PC-9 (cell line): ENCODE measurements at regions not wholly inside any gene's neighbourhood (a gene's known extent, or its start where the extent isn't known, plus 50 kb on each side); places are given as distances from the start of the nearest gene placed in this dataset.

Experiments
- BruUV-seq: library from RNA; stranded (reverse); fragments of 400-500 nt; replicated peaks from 2 replicates; lab custom pipeline; 2021; lab: Mats Ljungman, UMichigan
- CTCF ChIA-PET: fragments of 300-600 bp; sonication (Branson Sonifier 250); formaldehyde crosslinking; loops from one replicate; lab custom pipeline; 2022; ENCODE audit warnings: antibody characterized with exemption; lab: Charles Lee
- POLR2A ChIA-PET: fragments of 300-600 bp; sonication (Branson Sonifier 250); formaldehyde crosslinking; loops from one replicate; lab custom pipeline; 2022; ENCODE audit warnings: antibody characterized with exemption; ENCODE audit not compliant: unreplicated experiment; lab: Charles Lee
- DNase-seq, 2 experiments: peaks; one replicate each; pipeline versions ENCODE4 v3.0.0 to v3.0.0-alpha.2; 2015 to 2022; ENCODE audit warnings: mixed read lengths in 1 of 2
- H2AFZ ChIP-seq: fragments of 200-600 bp; sonication (generic); 2 replicates; pipeline ENCODE4 v1.8.1; 2017; ENCODE audit warnings: antibody characterized with exemption
- H3F3A ChIP-seq: fragments of 200-600 bp; sonication (generic); 2 replicates; pipeline ENCODE4 v1.8.1; 2017; ENCODE audit warnings: antibody characterized with exemption, mild to moderate bottlenecking, low read depth; ENCODE audit not compliant: insufficient read depth
- H3K27ac ChIP-seq: fragments of 200-600 bp; sonication (generic); 2 replicates; pipeline ENCODE4 v1.6.1; 2016; ENCODE audit warnings: mixed run types
- H3K27me3 ChIP-seq: fragments of 200-600 bp; sonication (generic); 2 replicates; pipeline ENCODE4 v1.6.1; 2016; ENCODE audit warnings: low read depth, mixed run types; ENCODE audit not compliant: insufficient read depth
- H3K36me3 ChIP-seq: fragments of 200-600 bp; sonication (generic); 2 replicates; pipeline ENCODE4 v1.6.1; 2016; ENCODE audit warnings: low read depth, mixed run types
- H3K4me1 ChIP-seq: fragments of 200-600 bp; sonication (generic); replicated peaks from 2 replicates; pipeline ENCODE4 v1.6.1; 2016; ENCODE audit warnings: mixed run types; ENCODE audit not compliant: insufficient read depth
- H3K4me2 ChIP-seq: fragments of 200-600 bp; sonication (generic); 2 replicates; pipeline ENCODE4 v1.6.1; 2017; ENCODE audit warnings: mixed run types
- H3K4me3 ChIP-seq: fragments of 200-600 bp; sonication (generic); 2 replicates; pipeline ENCODE4 v1.6.1; 2016; ENCODE audit warnings: mixed run types
- H3K79me2 ChIP-seq: fragments of 200-600 bp; sonication (generic); 2 replicates; pipeline ENCODE4 v1.6.1; 2017; ENCODE audit warnings: low read depth, mixed run types
- H3K9me2 ChIP-seq: fragments of 200-600 bp; sonication (generic); 2 replicates; pipeline ENCODE4 v1.8.1; 2017; ENCODE audit warnings: mild to moderate bottlenecking; ENCODE audit not compliant: insufficient read depth
- H3K9me3 ChIP-seq: fragments of 200-600 bp; sonication (generic); 2 replicates; pipeline ENCODE4 v1.8.1; 2016; ENCODE audit warnings: low read depth; ENCODE audit not compliant: insufficient read depth
- H4K20me1 ChIP-seq: fragments of 200-600 bp; sonication (generic); 2 replicates; pipeline ENCODE4 v1.8.1; 2017; ENCODE audit not compliant: insufficient read depth
- EZH2 ChIP-seq: fragments of 200-600 bp; sonication (generic); IDR thresholded peaks from 2 replicates; pipeline ENCODE4 v1.8.0; 2017; ENCODE audit warnings: antibody characterized with exemption, low read depth
- intact Hi-C: fragments of 100-400 bp; cut with micrococcal nuclease; formaldehyde crosslinking; loops from one replicate; pipeline ENCODE4 v1.10.0; 2022; ENCODE audit not compliant: unreplicated experiment
- TF ChIP-seq, protein P1 (sequence below): fragments of 200-600 bp; sonication (generic); conservative IDR thresholded peaks from 2 replicates; pipeline ENCODE4 v1.6.1; 2017; ENCODE audit warnings: mixed run types, antibody characterized with exemption, mild to moderate bottlenecking, moderate library complexity

- Histone ChIP-seq H3K27me3 (no peaks in the 10 kb centered on the region), H3K9me3 (peaks cover 17% of the 10 kb centered on the region), H3K4me2 (no peak overlapping the region), H3K4me1 (no peaks in the 10 kb centered on the region), H4K20me1 (no peaks in the 10 kb centered on the region), H3K27ac (no peak overlapping the region), H2AFZ (no peak overlapping the region), H3F3A (no peaks in the 10 kb centered on the region), H3K79me2 (no peaks in the 10 kb centered on the region), H3K9me2 (no peaks in the 10 kb centered on the region), H3K36me3 (peaks cover 11% of the 10 kb centered on the region), H3K4me3 (no peak overlapping the region)
- intact Hi-C loops = no loop called here
- POLR2A ChIA-PET = no interaction called here
- TF ChIP-seq EZH2 = no peak
- TF ChIP-seq, protein P1, sequence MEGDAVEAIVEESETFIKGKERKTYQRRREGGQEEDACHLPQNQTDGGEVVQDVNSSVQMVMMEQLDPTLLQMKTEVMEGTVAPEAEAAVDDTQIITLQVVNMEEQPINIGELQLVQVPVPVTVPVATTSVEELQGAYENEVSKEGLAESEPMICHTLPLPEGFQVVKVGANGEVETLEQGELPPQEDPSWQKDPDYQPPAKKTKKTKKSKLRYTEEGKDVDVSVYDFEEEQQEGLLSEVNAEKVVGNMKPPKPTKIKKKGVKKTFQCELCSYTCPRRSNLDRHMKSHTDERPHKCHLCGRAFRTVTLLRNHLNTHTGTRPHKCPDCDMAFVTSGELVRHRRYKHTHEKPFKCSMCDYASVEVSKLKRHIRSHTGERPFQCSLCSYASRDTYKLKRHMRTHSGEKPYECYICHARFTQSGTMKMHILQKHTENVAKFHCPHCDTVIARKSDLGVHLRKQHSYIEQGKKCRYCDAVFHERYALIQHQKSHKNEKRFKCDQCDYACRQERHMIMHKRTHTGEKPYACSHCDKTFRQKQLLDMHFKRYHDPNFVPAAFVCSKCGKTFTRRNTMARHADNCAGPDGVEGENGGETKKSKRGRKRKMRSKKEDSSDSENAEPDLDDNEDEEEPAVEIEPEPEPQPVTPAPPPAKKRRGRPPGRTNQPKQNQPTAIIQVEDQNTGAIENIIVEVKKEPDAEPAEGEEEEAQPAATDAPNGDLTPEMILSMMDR = no peak
- CTCF ChIA-PET = no interaction called here
- BruUV-seq = no TSS peak
- no peak for DNase-seq
These were observed 253.3 kb upstream of the TCF4 start for GRCh38 chr18:55841314-55841713.

- no peaks in the 10 kb centered on the region for H3K27me3 ChIP-seq
- no peak overlapping the region for H3K4me2 ChIP-seq
- no peaks in the 10 kb centered on the region for H3K9me2 ChIP-seq
- H3K4me3 ChIP-seq = no peak overlapping the region
- H3K4me1 ChIP-seq = no peaks in the 10 kb centered on the region
- no peaks in the 10 kb centered on the region for H4K20me1 ChIP-seq
- no peak for DNase-seq
- H3K79me2 ChIP-seq = no peaks in the 10 kb centered on the region
- intact Hi-C loops = no loop called here
- BruUV-seq = no TSS peak
- TF ChIP-seq, protein P1 = no peak
- no peak for TF ChIP-seq EZH2
- H3F3A ChIP-seq = no peaks in the 10 kb centered on the region
- no peak overlapping the region for H2AFZ ChIP-seq
- H3K27ac ChIP-seq = no peak overlapping the region
- peaks cover 14% of the 10 kb centered on the region for H3K36me3 ChIP-seq
- ChIA-PET POLR2A (no interaction called here), CTCF (no interaction called here)
- H3K9me3 ChIP-seq = peaks cover 17% of the 10 kb centered on the region
These were observed 252.7 kb upstream of the TCF4 start for GRCh38 chr18:55840601-55841170.

DNA sequence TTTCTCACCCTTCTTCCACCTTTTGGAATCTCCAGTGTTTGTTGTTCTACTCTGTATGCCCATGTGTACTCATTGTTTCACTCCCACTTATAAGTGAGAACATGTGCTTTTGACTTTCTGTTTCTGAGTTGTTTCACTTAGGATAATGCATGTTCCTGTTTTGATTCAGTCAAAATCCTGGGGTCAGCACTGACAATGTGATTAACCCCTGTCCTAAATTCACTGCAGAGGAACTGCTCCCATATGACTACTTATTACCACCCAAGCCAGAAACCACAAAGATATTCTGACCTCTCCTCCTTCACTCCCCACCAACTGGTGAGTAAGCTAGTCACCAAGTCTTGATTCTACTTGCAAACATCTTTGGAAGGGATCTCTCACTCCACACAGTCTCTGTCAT lies 251.4 kb upstream of the TCF4 start:
- Histone ChIP-seq H3F3A (no peaks in the 10 kb centered on the region), H2AFZ (no peak overlapping the region), H3K9me2 (no peaks in the 10 kb centered on the region), H3K27me3 (no peaks in the 10 kb centered on the region), H3K27ac (no peak overlapping the region), H4K20me1 (no peaks in the 10 kb centered on the region), H3K36me3 (peaks cover 19% of the 10 kb centered on the region), H3K4me3 (no peak overlapping the region), H3K4me1 (peaks cover 2% of the 10 kb centered on the region), H3K9me3 (peaks cover 17% of the 10 kb centered on the region), H3K79me2 (no peaks in the 10 kb centered on the region), H3K4me2 (no peak overlapping the region)
- POLR2A ChIA-PET = no interaction called here
- intact Hi-C loops = no loop called here
- no peak for DNase-seq
- TF ChIP-seq, protein P1 = no peak
- TF ChIP-seq EZH2 = no peak
- BruUV-seq = no TSS peak
- CTCF ChIA-PET = no interaction called here
